ENCODE measurements at regions not wholly inside any gene's neighbourhood (a gene's known extent, or its start where the extent isn't known, plus 50 kb on each side); places are given as distances from the start of the nearest gene placed in this dataset.

DNA sequence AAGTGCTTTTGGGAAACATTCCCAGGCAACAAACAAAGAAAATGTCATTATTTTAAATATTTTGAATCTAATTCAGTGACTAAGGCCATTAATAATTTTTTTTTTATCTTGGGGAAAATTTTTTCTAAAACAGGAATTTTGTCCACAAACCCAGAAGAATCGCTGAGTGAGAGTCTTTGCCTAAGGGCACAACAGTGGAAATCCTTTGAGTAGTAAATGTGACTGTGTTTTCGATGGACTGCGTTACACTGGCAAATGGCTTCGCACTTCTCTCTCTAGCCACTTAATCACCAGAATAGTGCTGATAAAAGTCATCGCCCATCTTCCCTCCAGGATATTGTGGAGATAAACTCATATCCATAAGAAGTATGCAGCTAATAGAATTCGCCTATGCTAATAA lies 430.3 kb upstream of the AKR1E2 start:
- TF ChIP-seq CTCF (optimal IDR thresholded peaks at IDR 0.05 in 1 of 3, IDR thresholded peaks at IDR 0.05 in 1 of 3, conservative IDR thresholded peaks at IDR 0.05 in 1 of 3; ENCODE audit: extremely low read depth in 1 of 3, insufficient read depth in 2 of 3, low read length in 3 of 3) = no peak
- TF ChIP-seq EZH2 (IDR thresholded peaks at IDR 0.05; ENCODE audit: low read length) = no peak

All from keratinocyte (primary cell).